ENCODE measurements at regions not wholly inside any gene's neighbourhood (a gene's known extent, or its start where the extent isn't known, plus 50 kb on each side); places are given as distances from the start of the nearest gene placed in this dataset.

DNA sequence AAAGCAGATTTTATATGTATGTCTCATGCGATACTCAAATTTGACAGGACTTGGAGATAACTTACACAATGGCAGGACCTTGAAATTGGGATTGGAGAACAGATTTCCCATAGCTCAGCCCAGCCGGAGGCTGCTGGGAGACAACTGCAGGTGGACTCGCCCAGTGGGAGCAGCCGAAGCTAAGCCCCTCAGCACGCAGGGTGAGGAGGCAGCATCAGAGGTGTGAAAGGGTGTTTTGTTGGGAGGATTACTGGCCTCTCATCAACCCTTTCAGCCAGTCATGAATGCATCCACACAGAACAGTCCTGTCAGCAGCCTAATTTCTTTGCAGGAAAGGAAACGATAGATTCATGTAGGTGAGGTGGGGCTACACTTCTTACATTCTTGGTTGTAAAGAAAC is 110.4 kb upstream of the DYNAP start:
- no peaks in the 10 kb centered on the region for H3K36me3 ChIP-seq (ENCODE audit: control insufficient read depth in 2 of 4, insufficient read depth in 4 of 4, low read length in 3 of 4)
- no peak overlapping the region for H3K14ac ChIP-seq (ENCODE audit: insufficient read length)
- H2AK5ac ChIP-seq (ENCODE audit: low read depth, low read length), result no peak overlapping the region
- H4K5ac ChIP-seq (ENCODE audit: insufficient read length, low read depth, low read length), result no peak overlapping the region
- no peaks in the 10 kb centered on the region for H3K79me1 ChIP-seq (ENCODE audit: low read depth, low read length)
- no peak overlapping the region for H3K4ac ChIP-seq (replicated peaks; ENCODE audit: insufficient read length, low read depth, low read length)
- WGBS, 2 experiments (ENCODE audit: extremely low coverage in 1 of 2, insufficient coverage in 1 of 2, insufficient read length in 1 of 2, insufficient replicate concordance in 2 of 2, low coverage in 1 of 2, low lambda C conversion rate in 2 of 2, missing lambda C conversion rate in 1 of 2), result 90% methylated on average over 6 of the region's 6 CpGs; no CpG with 5 or more reads in 1 of the 2 experiments
- FAIRE-seq (peak; percentile 7), DNase-seq (ENCODE audit: low read depth in 1 of 2, low spot score in 2 of 2) (no peak)
- H2AFZ ChIP-seq (ENCODE audit: low read length), result peak overlapping the region; percentile 96
- no peak overlapping the region for H3K56ac ChIP-seq (replicated peaks; ENCODE audit: insufficient read length, low read depth, low read length)
- no peak overlapping the region for H4K91ac ChIP-seq (replicated peaks; ENCODE audit: insufficient read length, low read length)
- H3K9ac ChIP-seq (replicated peaks in 1 of 4; ENCODE audit: extremely low read depth in 1 of 4, low read depth in 3 of 4, low read length in 3 of 4), result no peak overlapping the region
- CTCF ChIA-PET (ENCODE audit: partially characterized antibody), result interaction anchor here (0.7 to 1.0 kb wide), 3 partner anchors 36 to 182 kb away, joined by 3 to 4 read pairs (median 3); no protein-coding TSS in a partner anchor
- H4K8ac ChIP-seq (ENCODE audit: extremely low read depth, insufficient read depth, low read length), result no peak overlapping the region
- no peaks in the 10 kb centered on the region for H3K79me2 ChIP-seq (ENCODE audit: control insufficient read depth in 1 of 2, insufficient read depth in 2 of 2, low read length in 2 of 2)
- H2BK12ac ChIP-seq (ENCODE audit: low read depth, low read length), result peak overlapping the region; percentile 31; the same call in 1 of the 2 replicates
- no peak overlapping the region for H2BK20ac ChIP-seq (ENCODE audit: low read length)
- H3K9me3 ChIP-seq (ENCODE audit: insufficient read depth in 2 of 2, low read depth in 1 of 2, low read length in 1 of 2), result no peaks in the 10 kb centered on the region
- H3K23ac ChIP-seq (ENCODE audit: insufficient read length), result no peak overlapping the region
- POLR2A ChIA-PET (ENCODE audit: partially characterized antibody), result interaction anchor here (1.1 kb wide), 1 partner anchor 49 kb away, joined by 4 read pairs; no protein-coding TSS in a partner anchor
- no peaks in the 10 kb centered on the region for H3K27me3 ChIP-seq (replicated peaks in 1 of 4; ENCODE audit: control insufficient read depth in 3 of 4, extremely low read depth in 1 of 4, insufficient read depth in 3 of 4, low read length in 3 of 4)
- H2BK15ac ChIP-seq (ENCODE audit: low read length), result no peak overlapping the region
- H3K4me3 ChIP-seq (ENCODE audit: extremely low read depth in 1 of 4, insufficient read depth in 2 of 4, low read depth in 3 of 4, low read length in 4 of 4), result no peak overlapping the region
- H3K18ac ChIP-seq (ENCODE audit: extremely low read depth, low read length), result no peak overlapping the region
- no peaks in the 10 kb centered on the region; a peak in 1 of 7 replicates for H3K4me1 ChIP-seq (replicated peaks in 1 of 4; ENCODE audit: control insufficient read depth in 3 of 4, insufficient read depth in 4 of 4, low read length in 3 of 4)
- H3K4me2 ChIP-seq (ENCODE audit: insufficient read depth in 1 of 2, low read depth in 2 of 2, low read length in 2 of 2), result no peak overlapping the region
- no peak overlapping the region for H2BK120ac ChIP-seq (replicated peaks; ENCODE audit: low read depth, low read length)
- H3K23me2 ChIP-seq (ENCODE audit: low read depth, low read length), result no peaks in the 10 kb centered on the region
- H2BK5ac ChIP-seq (ENCODE audit: low read depth, low read length), result no peak overlapping the region
- no peaks in the 10 kb centered on the region for H4K20me1 ChIP-seq (replicated peaks in 1 of 2; ENCODE audit: control insufficient read depth in 1 of 2, insufficient read depth in 2 of 2, low read length in 2 of 2)
- TF ChIP-seq EP300 (IDR thresholded peaks at IDR 0.05; ENCODE audit: borderline replicate concordance in 1 of 2, low read depth in 2 of 2, low read length in 2 of 2), result no peak
- TF ChIP-seq, protein P1, sequence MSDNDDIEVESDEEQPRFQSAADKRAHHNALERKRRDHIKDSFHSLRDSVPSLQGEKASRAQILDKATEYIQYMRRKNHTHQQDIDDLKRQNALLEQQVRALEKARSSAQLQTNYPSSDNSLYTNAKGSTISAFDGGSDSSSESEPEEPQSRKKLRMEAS (IDR thresholded peaks at IDR 0.05), result 0 out of 2 replicates have a peak, but pooled peaks have one; percentile 35
- H3K27ac ChIP-seq (ENCODE audit: low read depth, low read length), result no peak overlapping the region
